ENCODE measurements at regions not wholly inside any gene's neighbourhood (a gene's known extent, or its start where the extent isn't known, plus 50 kb on each side); places are given as distances from the start of the nearest gene placed in this dataset.

- TF ChIP-seq, protein P1, sequence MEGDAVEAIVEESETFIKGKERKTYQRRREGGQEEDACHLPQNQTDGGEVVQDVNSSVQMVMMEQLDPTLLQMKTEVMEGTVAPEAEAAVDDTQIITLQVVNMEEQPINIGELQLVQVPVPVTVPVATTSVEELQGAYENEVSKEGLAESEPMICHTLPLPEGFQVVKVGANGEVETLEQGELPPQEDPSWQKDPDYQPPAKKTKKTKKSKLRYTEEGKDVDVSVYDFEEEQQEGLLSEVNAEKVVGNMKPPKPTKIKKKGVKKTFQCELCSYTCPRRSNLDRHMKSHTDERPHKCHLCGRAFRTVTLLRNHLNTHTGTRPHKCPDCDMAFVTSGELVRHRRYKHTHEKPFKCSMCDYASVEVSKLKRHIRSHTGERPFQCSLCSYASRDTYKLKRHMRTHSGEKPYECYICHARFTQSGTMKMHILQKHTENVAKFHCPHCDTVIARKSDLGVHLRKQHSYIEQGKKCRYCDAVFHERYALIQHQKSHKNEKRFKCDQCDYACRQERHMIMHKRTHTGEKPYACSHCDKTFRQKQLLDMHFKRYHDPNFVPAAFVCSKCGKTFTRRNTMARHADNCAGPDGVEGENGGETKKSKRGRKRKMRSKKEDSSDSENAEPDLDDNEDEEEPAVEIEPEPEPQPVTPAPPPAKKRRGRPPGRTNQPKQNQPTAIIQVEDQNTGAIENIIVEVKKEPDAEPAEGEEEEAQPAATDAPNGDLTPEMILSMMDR (IDR thresholded peaks at IDR 0.05; ENCODE audit: insufficient read depth, low read length) = no peak
- TF ChIP-seq GABPA (IDR thresholded peaks at IDR 0.05; ENCODE audit: low read depth) (no peak), POLR2AphosphoS5 (IDR thresholded peaks at IDR 0.05; ENCODE audit: low read depth) (no peak)
These were observed 130.8 kb upstream of the SASH1 start for GRCh38 chr6:148211777-148212324.

Measured in HL-60 (cell line).